RPMI8226 (cell line): ENCODE measurements at regions not wholly inside any gene's neighbourhood (a gene's known extent, or its start where the extent isn't known, plus 50 kb on each side); places are given as distances from the start of the nearest gene placed in this dataset.

Experiments used
- DNase-seq: peaks from one replicate; pipeline ENCODE4 v3.0.0-alpha.2; 2015

DNA sequence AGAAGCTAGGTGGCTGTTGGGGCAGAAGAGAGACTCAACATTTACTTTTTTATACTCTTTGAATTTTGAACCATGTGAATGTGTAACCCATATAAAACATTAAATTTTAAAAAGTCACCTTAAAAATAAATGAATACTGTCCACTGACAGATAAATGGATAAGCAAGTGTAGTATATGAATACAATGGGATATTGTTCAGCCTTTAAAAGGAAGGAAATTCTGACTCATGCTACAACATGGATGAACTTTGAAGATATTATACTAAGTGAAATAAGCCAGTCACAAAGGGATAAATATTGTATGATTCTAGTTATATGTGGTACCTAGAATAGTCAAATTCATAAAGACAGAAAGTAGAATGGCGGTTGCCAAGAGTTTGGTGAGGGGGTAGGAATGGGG, 113.9 kb downstream of the TMEM174 start:
- DNase-seq, result no peak

DNA sequence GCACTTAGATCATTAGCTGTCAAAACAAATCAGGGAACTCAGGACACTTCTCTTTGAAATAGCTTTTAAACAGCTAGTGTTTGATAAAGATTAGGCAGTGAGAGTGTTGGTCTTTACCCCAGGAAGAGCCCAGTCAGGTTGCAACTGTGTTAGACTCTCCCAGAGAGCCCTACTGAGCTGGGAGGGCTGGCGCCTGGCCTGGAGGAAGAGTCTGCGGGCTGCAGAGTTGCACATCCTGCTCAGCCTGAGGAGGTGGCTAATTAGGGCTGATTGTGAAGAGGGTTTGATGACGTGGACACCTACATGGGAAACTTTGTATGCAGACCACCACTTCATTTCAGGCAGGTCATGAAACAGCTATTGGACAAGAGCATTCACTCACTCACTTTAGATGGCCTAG, 112.0 kb downstream of the TMEM174 start:
- no peak for DNase-seq

DNA sequence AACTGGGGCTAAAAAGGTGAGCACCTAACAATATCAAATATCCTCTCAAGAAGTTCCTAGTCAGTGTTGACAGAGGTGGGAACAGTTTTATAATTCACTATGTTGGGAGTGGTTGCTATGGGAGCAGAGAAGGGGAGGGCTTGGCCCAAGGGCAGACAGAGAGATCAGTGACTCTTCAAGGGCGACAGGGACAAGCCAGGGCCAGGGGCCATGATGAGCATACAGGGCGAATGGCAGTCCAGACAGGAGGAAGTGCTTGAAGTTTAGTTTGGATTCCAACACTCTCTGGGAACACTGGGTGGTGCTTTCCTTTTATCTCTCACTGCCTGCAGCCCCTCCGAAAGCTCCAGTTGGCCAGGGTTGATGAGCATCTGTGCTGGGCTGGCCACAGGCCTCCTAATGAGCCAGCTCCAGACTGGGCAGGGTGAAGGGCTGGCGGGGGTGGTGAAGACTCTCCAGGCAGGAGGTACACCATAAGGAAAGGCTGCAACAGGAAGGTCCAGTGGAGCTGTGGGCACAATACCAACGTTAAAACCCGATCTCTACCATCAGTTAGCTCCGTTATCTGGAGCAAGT, 111.3 kb downstream of the TMEM174 start:
- no peak for DNase-seq

DNA sequence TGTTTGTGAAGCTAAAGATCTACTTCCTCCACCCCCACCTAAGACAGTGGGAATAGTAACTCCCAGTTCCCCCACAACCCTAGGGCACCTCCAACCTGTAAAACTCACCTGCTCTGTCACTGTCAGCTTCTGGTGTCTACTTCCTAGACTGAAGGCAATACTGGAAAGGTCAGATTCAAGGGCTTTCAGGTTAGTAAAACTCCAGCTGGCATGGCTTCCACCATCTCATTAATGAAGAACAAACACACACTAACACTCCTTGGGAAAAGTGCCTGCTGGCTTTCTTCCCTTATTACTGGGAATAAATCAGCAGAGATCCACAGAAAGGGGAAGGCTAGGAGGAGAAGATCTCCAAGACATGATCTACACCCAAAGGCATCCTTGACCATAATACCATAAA, 109.9 kb downstream of the TMEM174 start:
- no peak for DNase-seq

DNA sequence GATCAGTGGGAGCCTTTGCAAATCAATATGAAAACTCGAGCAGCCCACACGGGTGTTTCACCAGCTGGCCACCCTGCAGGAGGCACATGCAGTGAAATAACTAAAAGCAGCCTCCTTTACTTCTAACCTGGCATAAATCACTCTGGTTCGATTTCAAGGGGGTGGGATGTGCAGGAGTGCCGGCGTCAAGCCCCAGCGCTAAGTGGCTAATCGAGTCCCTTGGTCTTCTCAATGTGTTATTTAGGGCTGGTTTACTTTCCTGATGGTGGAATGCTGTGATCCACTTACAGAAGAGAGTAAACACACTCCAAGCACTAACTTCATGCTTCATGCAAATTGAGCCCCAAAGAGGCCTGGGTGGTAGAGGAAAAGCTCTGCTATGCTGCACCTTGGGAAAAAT, 109.4 kb downstream of the TMEM174 start:
- no peak for DNase-seq

DNA sequence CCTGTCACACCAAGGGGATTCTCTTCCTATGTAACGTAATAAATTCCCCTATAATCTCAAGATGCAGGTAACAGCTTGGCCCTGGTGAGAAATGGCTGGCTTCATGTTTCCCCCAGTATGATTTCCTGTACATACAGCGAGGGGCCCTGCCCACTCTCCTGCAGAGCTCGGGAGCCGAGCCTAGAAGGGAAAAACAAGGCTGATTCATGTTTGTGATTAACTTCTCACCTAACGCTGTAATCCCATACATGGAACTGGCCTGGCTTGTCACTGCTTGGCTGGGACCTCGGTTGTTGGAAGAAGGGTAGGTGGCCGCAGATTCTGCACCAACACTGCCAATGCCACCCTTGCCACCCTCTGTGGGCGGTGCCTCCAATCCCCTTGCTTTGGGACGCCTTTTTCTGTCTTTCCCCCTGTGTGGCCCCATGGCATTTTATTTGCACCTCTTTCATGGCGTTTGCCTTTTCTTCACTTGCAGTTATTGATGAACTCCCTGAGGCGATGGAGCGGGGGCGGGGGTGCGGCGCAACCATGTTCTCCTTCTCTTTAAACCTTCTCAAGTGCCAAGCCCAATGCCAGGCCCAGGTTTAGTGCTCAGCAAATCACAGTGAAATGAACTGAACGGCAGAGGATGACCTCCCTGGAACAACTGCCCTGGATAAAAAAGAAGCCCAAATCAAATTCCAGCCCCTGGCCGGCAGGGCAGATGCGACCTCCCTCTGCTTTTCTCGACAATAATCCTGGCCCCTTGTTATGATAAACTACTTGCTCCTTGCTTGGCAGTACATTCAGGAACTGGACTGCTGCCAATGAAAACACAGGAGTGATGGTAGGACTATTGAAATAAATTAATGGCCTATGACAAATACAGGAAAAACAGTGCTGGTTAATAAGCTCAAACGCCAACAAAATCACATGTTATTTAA, 108.1 kb downstream of the TMEM174 start:
- peak; percentile 33 for DNase-seq

DNA sequence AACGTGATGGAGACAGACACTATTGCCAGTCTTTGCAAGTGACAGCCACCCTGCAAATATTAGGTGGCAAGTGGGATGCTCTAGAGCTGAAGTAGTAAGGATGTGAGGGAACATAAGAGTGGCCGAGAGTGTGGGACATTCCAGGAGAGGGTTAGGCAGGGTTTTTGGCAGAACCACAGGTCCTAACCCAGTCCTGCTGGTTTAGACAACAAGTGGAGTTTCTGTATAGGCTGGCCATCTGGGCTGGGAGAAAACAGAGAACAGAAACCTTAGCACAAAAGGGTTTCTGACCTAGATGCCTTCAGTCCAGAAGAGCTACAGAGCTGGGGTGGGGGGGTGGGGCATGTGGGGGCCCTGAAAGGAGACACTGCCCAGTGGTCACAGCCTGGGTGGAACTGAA, 107.4 kb downstream of the TMEM174 start:
- peak; percentile 55 for DNase-seq

DNA sequence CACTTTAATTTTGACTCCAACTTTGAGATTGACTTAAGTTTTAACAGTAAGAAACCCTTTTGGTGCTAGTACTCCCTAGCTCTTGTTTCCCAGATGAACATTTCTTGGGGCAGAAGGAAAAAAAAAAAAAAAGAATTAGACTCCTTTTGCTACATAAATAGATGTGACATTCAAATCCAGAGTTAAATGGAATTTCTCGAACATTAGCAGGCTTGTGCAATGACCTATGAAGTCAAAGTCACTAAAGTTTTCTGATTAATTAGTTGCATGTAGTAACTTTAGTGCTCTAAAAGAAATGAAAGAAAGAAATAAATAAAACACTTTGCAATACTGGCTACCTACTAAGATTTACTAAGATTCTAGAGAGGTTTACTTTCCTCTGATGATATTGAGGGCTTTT, 106.8 kb downstream of the TMEM174 start:
- no peak for DNase-seq

DNA sequence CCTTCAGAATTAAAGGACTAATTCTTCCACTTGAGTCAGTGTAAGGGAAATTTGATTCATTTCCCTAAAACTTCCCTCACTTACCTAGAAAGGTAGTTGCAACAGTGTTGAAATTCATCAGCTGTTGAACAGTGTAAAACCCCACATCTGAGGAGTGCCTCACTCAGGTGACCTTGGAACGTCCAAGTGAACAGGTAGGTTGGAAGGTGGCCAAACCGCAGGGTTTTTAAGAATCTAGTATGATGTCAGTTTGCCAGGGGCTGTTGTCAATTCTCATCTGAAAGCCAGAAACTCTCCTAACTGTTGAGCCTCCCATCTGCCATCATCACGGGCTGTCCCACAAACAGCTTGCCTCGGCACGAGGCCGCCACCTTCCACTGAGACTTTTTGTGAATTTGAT, 105.7 kb downstream of the TMEM174 start:
- peak; percentile 96 for DNase-seq

DNA sequence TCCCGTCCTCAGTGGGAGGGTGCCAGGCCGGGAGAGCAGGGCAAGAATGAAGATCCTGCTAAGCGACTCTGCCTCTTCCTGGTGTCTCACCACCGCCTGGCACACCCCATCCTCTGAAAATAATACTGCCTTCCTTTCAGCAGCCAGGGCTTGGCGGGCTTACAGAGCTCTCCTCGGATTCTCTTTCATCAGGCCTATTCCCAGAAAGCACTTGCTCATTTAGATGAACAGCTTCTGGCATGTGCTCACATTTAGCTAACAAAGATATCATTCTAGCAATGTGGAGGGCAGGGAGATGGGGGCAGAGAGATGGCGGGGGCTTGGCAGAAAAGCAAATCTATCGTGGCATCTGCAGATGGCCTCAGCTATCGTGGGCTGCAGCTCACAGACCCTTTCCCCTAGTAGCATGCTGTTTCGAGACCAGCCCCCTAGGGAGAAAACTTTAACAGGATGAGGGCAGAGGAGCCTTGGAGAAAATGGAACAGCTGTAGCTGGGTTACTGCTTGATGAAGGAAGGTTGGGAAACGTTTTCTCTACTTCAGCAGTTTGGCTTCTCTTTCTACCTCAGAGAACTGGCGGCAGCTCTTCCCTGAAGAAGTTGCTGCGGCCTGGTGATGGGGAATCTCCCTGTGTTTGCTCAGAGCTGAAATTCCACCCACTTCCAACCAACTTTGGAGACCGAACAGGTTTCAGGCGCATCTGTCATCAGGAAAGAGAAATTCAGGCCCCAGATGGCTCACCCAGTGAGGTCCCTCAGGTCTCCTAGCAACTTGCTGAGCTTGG, 102.1 kb downstream of the TMEM174 start:
- DNase-seq, result no peak

DNA sequence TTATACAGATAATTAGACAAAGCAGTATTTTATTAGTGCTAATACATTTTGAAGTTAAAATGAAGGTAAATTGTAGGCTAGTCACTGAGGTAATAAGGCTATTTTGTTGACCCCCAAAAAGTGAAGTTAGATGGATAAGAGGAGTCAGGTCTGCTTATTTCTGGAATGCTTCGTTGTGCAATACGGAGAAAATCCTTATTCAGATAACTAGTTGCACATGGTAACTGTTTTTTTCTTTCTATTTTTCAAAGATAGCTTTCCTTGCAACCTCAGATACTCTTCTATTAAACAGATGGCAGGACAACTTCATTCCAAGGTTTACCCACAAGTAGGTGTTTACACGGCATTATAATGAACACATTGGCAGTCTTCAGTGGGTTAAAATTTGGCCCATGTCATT, 101.1 kb downstream of the TMEM174 start:
- no peak for DNase-seq

DNA sequence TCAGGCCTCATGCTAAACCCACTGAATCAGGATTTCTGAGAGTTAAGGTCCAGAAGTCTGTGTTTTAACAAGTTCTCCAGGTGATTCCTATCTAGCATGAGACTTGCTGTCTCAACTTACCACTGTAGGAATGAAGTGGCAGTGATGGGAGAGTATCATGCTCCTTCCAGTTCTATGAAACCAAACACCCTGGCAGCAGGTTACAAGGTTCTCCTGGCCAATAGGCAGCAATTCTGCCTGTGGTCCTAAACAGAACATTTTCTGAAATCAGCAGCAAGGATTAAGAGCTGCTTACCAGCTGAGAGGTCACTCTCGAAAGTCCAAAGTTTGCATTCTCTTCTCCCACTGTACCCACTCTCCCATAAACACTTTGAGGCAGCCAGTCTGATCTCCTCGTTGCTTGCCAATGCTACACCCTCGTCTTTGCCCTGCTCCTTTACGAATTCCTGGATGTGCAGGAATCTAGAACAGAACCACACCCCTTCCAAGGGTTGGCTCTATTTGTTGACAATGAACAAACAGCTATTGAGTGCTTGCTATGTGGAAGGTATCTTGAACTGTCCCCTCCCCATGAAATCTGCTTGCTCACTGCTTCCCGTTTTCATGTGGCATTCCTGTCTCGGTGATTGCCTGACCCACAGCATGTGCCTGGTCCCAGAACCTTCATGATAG, 100.5 kb downstream of the TMEM174 start:
- no peak for DNase-seq

DNA sequence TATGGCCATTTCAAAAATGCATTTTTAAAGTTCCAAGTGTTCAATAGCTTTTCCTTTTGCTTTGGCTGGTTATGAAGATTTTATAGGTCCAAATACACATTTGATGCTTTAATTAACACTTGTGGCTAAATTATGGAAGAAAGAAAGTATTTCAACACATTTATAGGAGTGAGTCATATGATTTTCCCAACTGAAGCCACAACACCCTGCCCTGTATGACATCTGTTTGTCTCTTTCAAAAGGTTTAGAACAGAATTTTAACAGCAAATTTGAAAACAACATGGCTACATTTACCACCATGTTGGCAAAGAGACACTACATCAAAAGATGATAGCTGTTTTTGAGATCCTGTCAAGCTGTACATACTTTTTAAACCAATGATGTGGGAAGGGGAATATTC, 99.4 kb downstream of the TMEM174 start:
- DNase-seq, result no peak

DNA sequence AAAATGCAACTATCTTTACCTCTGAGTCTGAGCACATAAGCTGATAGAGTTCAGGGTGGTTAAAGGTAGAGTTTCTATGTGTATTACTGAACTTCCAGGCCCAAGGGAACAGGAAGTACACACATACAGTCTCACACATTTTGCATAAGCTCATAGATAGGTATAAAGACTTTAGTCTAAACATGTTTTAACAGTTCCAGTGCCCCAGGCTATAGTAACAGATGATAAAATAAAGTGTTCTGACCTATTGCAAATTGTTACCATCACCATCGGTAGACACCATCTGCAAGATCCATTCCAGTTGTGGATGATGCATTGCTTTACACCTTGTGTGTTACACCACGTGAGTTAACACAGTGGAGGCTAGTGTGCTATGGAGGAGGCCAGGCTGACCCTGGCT, 95.8 kb downstream of the TMEM174 start:
- no peak for DNase-seq

DNA sequence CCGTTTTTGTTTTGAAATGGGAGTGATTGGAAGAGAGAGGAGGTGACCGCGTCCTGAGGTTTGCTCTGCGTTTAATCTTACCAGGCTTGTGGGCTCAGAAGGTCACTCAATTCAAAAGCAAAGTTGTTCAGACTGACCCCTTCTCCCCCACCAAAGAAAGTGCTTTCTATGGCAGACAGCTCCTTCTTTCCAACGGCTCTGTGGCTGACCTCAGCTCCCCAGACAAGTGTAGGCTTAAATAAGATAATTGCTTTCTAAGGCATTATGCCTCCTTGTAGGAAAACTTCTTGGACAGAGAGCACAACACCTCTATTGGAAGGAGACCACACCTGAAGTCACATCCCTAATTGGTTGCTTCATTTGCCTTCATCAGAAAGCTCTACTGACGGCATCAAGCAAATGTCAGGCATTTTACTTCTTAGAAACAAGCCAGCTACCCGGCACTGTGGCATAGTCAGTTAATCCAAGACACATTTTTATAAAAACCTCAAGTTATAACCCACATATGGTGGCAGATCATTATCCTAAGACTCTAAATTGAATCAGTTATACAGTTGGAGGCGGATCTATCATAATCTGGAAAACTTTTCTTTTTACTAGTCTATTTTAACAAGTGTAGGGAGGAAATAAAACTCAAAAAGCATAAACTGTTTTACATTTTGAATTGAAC, 94.9 kb downstream of the TMEM174 start:
- no peak for DNase-seq

DNA sequence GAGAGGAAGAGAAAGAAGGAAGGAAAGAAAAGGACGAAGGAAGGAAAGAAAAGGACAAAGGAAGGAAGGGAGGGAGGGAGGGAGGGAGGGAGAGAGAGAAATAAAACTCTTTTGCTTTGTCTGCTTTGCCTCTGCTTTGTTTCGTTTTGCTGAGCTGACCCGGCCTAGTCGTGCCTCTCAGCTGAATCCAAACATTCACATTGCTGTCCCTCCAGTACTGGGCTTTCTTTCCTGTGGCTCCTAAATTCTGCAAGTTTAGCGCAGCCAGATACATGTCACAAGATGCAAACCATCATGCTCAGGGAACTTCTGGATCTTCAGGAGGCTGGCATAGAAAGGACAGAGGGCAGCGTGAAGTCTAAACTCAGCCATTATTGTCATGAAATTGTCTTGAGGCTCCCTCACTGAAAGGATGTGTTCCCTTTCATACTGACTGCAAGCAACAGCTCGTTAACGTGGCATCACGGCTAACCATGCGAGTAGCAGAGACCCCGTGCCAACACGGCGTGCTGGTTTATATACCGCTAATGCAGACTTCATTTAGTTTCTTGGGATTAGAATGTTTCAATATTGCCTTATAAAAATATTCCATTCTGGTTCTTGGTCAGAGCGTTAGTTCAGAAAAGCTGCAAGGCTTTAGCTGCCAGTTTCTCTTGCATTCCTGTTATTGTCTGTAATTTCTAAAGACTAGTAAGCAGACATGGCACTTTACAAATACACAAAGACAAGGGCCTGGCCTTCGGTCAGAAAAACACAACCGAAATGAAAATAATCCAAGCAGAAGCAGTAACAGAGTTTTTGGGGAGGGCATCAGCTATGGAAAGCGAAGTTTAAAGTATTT, 94.2 kb downstream of the TMEM174 start:
- DNase-seq, result no peak

DNA sequence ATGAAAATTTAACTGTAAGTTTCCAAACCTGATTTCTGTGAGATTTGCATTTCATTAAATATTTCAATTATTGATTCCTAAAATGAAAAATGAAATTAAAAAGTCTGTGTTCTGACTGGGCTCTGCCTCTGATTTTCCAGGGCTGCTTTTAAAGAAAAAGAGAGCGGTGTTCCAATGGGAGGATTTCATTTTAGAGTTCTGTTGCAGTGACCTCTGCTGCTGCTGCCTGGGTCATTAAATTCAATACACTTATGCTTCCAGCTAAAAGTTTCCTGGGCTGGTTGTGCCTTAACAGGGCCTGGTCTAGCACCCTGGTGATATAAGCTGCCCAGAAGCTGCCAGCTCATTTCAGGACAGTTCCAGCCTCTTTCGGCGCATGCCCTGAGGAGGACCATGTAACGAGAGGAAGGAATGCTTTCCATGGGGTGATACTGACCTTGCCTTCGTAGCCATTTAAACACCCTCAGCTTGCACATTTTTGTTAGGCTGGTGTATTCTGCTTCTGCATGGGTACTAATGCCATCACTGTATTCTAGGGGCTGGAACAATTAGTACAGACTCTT, 93.3 kb downstream of the TMEM174 start:
- DNase-seq, result no peak

DNA sequence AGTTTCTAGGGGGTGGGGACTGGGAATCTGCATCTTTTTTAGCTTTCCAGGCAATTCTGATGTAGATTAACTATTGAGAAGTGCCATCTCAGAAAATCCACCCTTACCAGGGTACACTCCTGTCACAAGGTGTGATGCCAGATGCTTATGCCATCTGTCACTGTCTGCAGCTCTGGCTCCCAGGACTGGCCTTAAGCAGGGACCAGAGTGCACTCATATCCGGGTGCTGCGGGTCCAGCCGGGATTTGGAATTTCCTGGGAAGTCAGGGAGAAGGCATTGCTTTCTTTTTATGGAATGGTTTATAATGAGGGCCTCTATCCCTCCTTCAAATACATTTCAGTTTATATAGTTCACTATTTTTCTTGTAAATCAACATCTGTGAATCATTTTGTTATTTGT, 92.6 kb downstream of the TMEM174 start:
- no peak for DNase-seq

DNA sequence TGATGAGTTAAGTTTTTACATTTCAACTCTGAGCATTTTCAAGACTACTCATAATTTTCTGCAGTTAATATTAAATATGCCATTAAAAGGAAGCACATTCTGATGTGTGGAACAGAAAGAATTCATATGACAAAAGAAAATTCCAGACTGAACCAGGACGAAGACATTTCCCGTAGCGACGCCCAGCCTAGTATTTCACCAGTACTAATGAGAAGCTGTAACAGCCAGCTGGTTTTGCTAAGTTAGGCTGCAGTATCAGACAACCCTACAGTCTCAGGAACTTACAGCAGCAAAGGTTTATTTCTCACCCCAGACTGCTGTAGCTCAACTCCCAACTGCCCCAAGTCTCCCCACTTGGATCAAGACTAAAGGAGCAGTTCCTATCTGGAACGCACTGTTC, 91.6 kb downstream of the TMEM174 start:
- DNase-seq, result no peak

DNA sequence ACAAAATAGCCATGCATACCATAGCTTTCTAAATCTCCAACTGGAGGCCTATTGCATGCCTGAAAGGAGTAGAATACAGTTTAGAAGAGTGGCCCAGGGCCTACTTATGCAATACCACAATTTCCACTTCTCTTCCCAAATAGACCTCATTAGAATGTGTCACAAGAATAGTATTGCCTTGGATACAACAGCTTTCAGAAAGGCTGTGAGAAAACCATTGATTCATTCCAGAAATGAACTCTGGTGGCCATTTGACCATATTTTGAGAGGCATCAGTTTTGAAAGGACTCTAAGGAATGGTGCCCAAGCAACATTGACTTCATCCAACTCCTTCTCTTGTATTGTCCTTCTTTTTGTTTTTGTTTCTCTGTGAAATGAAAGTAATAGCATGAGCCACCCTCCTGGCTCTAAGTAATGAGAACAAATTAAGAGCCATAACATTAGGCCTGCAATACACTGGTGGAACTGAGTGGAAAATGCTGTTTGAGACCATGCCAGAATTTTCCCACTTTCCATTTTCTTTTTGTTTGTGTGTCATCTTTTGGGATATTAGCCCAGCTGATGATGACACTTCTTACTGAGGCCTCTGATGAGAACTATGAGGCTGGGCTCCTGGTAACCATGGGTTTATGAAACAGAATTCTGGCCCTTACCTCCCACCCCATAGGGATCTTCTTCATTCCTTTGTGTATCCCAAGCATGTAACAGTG, 90.2 kb downstream of the TMEM174 start:
- DNase-seq, result no peak

DNA sequence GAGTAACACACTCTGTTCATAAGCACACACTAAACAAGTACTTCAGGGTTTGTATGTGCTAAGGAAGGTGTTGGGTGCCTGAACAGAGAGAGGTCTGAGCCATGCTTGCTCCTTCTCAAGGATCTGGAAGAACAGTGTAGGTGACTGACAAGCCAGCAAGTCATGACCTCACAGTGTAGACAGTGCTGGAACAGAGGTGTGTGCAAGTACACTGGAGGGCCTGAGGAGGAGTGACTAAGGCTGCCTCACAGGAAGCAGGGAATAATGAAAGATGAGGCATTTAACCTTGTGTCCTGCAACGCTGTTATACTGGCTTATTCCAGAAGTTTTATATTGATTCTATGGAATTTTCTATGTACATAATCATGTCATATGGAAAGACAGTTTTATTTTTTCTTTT, 83.9 kb downstream of the TMEM174 start:
- no peak for DNase-seq
